GM12865 (cell line): ENCODE measurements at regions not wholly inside any gene's neighbourhood (a gene's known extent, or its start where the extent isn't known, plus 50 kb on each side); places are given as distances from the start of the nearest gene placed in this dataset.

Experiments
- DNase-seq: peaks from one replicate; pipeline ENCODE4 v3.0.0; 2010; ENCODE audit warnings: low read depth
- H3K4me3 ChIP-seq: 2 replicates; pipeline ENCODE4 v1.5.1; 2011; ENCODE audit warnings: mild to moderate bottlenecking, low read depth, low read length, control low read depth
- CTCF ChIP-seq: IDR thresholded peaks from 2 replicates; pipeline ENCODE4 v1.5.1; 2011; ENCODE audit warnings: low read length, control low read depth, low read depth, inconsistent platforms; ENCODE audit not compliant: insufficient read depth; ENCODE audit errors: missing control alignments

GRCh38 chr3:178474526-178474925 lies 61.7 kb upstream of the KCNMB2 start:
- no peak for DNase-seq
- no peak overlapping the region for H3K4me3 ChIP-seq
- no peak for TF ChIP-seq CTCF

- no peak overlapping the region for H3K4me3 ChIP-seq
- TF ChIP-seq CTCF = no peak
- DNase-seq = peak; percentile 2
Measured at GRCh38 chr3:178475062-178475461, 61.2 kb upstream of the KCNMB2 start.

- no peak for TF ChIP-seq CTCF
- no peak overlapping the region for H3K4me3 ChIP-seq
- DNase-seq = no peak
Measured at GRCh38 chr3:178476886-178477285, 59.4 kb upstream of the KCNMB2 start.

- no peak overlapping the region for H3K4me3 ChIP-seq
- no peak for TF ChIP-seq CTCF
- no peak for DNase-seq
Measured at GRCh38 chr3:178479446-178479845, 56.8 kb upstream of the KCNMB2 start.

- peak; percentile 2 for DNase-seq
- TF ChIP-seq CTCF = no peak
- no peak overlapping the region for H3K4me3 ChIP-seq
Measured at GRCh38 chr3:178479860-178480259, 56.4 kb upstream of the KCNMB2 start.

GRCh38 chr3:178480274-178480673 lies 56.0 kb upstream of the KCNMB2 start:
- no peak for TF ChIP-seq CTCF
- peak; percentile 2 for DNase-seq
- no peak overlapping the region for H3K4me3 ChIP-seq

GRCh38 chr3:178480795-178481194 lies 55.4 kb upstream of the KCNMB2 start:
- DNase-seq = peak; percentile 84
- H3K4me3 ChIP-seq = no peak overlapping the region
- TF ChIP-seq CTCF = no peak
